Fibroblast of lung (primary cell): ENCODE measurements at regions not wholly inside any gene's neighbourhood (a gene's known extent, or its start where the extent isn't known, plus 50 kb on each side); places are given as distances from the start of the nearest gene placed in this dataset.

Experiments
- DNase-seq, 2 donors: peaks; one replicate each; pipeline versions ENCODE4 v3.0.0 to v3.0.0-alpha.2; 2010; ENCODE audit warnings: low read depth in 2 of 2
- H2AFZ ChIP-seq: 2 replicates; pipeline ENCODE4 v1.5.1; 2012; ENCODE audit warnings: low read length, control low read depth, inconsistent platforms
- H3K27ac ChIP-seq: 2 replicates; pipeline ENCODE4 v1.5.1; 2011; ENCODE audit warnings: low read length, control low read depth; ENCODE audit not compliant: insufficient read depth
- H3K27me3 ChIP-seq: 2 replicates; pipeline ENCODE4 v1.5.1; 2011; ENCODE audit warnings: mild to moderate bottlenecking, low read length; ENCODE audit not compliant: control insufficient read depth, insufficient read depth
- H3K36me3 ChIP-seq: 2 replicates; pipeline ENCODE4 v1.5.1; 2011; ENCODE audit warnings: low read length; ENCODE audit not compliant: control insufficient read depth, insufficient read depth
- H3K4me1 ChIP-seq: 2 replicates; pipeline ENCODE4 v1.5.1; 2011; ENCODE audit warnings: low read length; ENCODE audit not compliant: control insufficient read depth, insufficient read depth; ENCODE audit errors: extremely low read depth
- H3K4me2 ChIP-seq: 2 replicates; pipeline ENCODE4 v1.5.1; 2011; ENCODE audit warnings: low read length, control low read depth; ENCODE audit not compliant: insufficient read depth; ENCODE audit errors: extremely low read depth
- H3K4me3 ChIP-seq, 4 experiments: fragments of 200-600 bp in 1 of 4; sonication (generic) in 1 of 4; replicated peaks in 1 of 4; 2 replicates each; pipeline ENCODE4 v1.5.1; 2011 to 2016; ENCODE audit warnings: low read length in 4 of 4, low read depth in 3 of 4, mild to moderate bottlenecking in 3 of 4, control low read depth in 2 of 4, inconsistent platforms in 1 of 4, mixed read lengths in 1 of 4; ENCODE audit not compliant: insufficient read depth in 1 of 4; ENCODE audit errors: control extremely low read depth in 1 of 4
- H3K79me2 ChIP-seq: 2 replicates; pipeline ENCODE4 v1.5.1; 2012; ENCODE audit warnings: mild to moderate bottlenecking, low read length, inconsistent platforms; ENCODE audit not compliant: control insufficient read depth, insufficient read depth
- H3K9ac ChIP-seq: 2 replicates; pipeline ENCODE4 v1.5.1; 2011; ENCODE audit warnings: mild to moderate bottlenecking, low read length, control low read depth; ENCODE audit not compliant: insufficient read depth
- H3K9me3 ChIP-seq: 2 replicates; pipeline ENCODE4 v1.5.1; 2012; ENCODE audit warnings: low read depth, low read length; ENCODE audit not compliant: control insufficient read depth, insufficient read depth
- H4K20me1 ChIP-seq: 2 replicates; pipeline ENCODE4 v1.5.1; 2011; ENCODE audit warnings: low read length; ENCODE audit not compliant: control insufficient read depth, insufficient read depth; ENCODE audit errors: extremely low read depth
- CTCF ChIP-seq, 2 donors: IDR thresholded peaks in 1 of 2; conservative IDR thresholded peaks in 1 of 2; 1 replicate in 1 of 2; 2 replicates in 1 of 2; pipeline ENCODE4 v1.5.1; 2011 to 2012; ENCODE audit warnings: low read length in 2 of 2, control low read depth in 1 of 2, inconsistent platforms in 1 of 2, low read depth in 1 of 2, mild to moderate bottlenecking in 1 of 2
- EZH2 ChIP-seq: IDR thresholded peaks from 2 replicates; pipeline ENCODE4 v1.5.1; 2012; ENCODE audit warnings: low read length, control low read depth, mild to moderate bottlenecking; ENCODE audit errors: missing control alignments

DNA sequence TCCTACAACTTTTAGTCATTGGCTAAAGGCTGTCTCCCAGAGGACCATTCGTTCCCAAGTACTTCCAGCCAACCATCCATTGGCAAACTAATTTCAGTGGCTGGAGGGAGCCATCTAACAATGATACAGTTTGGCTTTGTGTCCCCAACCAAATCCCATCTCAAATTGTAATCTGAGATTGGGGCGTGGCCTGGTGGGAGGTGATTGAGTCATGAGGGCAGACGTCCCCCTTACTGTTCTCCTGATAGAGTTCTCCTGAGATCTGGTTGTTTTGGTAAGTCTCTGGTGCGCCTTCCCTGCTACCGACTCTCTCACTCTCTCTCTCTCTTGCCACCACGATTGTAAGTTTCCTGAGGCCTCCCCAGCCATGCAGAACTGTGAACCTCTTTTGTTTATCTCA, 99.7 kb upstream of the FUT8 start:
- no peak overlapping the region for H3K4me3 ChIP-seq
- no peak overlapping the region for H3K27ac ChIP-seq
- H4K20me1 ChIP-seq: no peaks in the 10 kb centered on the region
- no peaks in the 10 kb centered on the region for H3K79me2 ChIP-seq
- TF ChIP-seq EZH2 (no peak), CTCF (conservative IDR thresholded peaks at IDR 0.05 in 1 of 2, IDR thresholded peaks at IDR 0.05 in 1 of 2; ENCODE audit: low read depth in 1 of 2, low read length in 2 of 2) (no peak)
- H3K9ac ChIP-seq: no peak overlapping the region
- H3K9me3 ChIP-seq: no peaks in the 10 kb centered on the region
- H3K27me3 ChIP-seq: no peaks in the 10 kb centered on the region
- no peaks in the 10 kb centered on the region for H3K36me3 ChIP-seq
- no peak overlapping the region for H3K4me2 ChIP-seq
- H3K4me1 ChIP-seq: no peaks in the 10 kb centered on the region
- H2AFZ ChIP-seq: no peak overlapping the region
- DNase-seq: no peak

DNA sequence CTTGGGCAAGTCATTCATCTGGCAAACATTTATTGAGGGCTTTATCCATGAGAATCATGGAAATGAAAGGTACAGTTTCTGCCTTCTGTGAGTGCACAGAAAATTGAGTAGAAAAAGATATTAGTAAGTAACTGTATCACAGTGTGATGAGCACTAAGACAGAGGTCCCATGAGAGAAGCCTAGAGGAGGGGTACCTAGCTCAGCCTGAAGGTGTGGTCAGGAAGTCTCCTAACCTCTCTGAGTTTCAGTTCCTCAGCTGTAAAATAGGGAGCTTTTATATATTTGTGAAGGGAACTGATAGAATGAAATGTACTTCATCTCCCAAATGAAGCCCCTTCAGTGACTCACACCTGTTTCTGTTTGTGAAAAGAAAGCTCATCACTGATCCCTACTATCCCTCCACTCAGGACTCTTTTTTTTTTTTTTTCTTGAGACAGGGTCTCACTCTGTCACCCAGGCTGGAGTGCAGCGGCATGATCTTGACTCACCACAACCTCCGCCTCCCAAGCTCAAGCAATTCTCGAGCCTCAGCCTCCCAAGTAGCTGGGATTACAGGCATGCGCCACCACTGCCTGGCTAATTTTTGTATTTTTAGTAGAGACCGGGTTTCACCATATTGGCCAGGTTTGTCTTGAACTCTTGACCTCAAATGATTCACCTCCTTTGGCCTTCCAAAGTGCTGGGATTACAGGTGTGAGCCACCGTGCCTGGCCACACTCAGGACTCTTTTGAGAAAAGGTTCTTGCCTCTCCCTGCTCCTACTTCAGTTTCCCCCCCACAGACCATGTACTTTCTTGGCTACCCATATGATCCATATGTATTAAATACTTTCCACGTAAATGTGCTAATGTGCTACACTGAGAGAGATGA, 93.7 kb upstream of the FUT8 start:
- TF ChIP-seq EZH2 (no peak), CTCF (conservative IDR thresholded peaks at IDR 0.05 in 1 of 2, IDR thresholded peaks at IDR 0.05 in 1 of 2; ENCODE audit: low read depth in 1 of 2, low read length in 2 of 2) (no peak)
- H3K4me1 ChIP-seq: no peaks in the 10 kb centered on the region
- H3K4me3 ChIP-seq: no peak overlapping the region
- H2AFZ ChIP-seq: no peak overlapping the region
- H3K27me3 ChIP-seq: no peaks in the 10 kb centered on the region
- H3K27ac ChIP-seq: no peak overlapping the region
- DNase-seq: no peak
- H3K79me2 ChIP-seq: no peaks in the 10 kb centered on the region
- no peaks in the 10 kb centered on the region for H3K9me3 ChIP-seq
- H4K20me1 ChIP-seq: no peaks in the 10 kb centered on the region
- H3K36me3 ChIP-seq: no peaks in the 10 kb centered on the region
- H3K9ac ChIP-seq: no peak overlapping the region
- no peak overlapping the region for H3K4me2 ChIP-seq

- no peaks in the 10 kb centered on the region for H4K20me1 ChIP-seq
- no peak for TF ChIP-seq CTCF (conservative IDR thresholded peaks at IDR 0.05 in 1 of 2, IDR thresholded peaks at IDR 0.05 in 1 of 2; ENCODE audit: low read depth in 1 of 2, low read length in 2 of 2)
- TF ChIP-seq EZH2: no peak
- no peaks in the 10 kb centered on the region for H3K79me2 ChIP-seq
- no peak for DNase-seq
- no peak overlapping the region for H3K9ac ChIP-seq
- H3K27ac ChIP-seq: no peak overlapping the region
- H2AFZ ChIP-seq: no peak overlapping the region
- H3K4me1 ChIP-seq: no peaks in the 10 kb centered on the region
- H3K36me3 ChIP-seq: no peaks in the 10 kb centered on the region
- H3K27me3 ChIP-seq: no peaks in the 10 kb centered on the region
- H3K4me3 ChIP-seq: no peak overlapping the region
- H3K4me2 ChIP-seq: no peak overlapping the region
- H3K9me3 ChIP-seq: no peaks in the 10 kb centered on the region
Measured at GRCh38 chr14:65320661-65321308, 91.7 kb upstream of the FUT8 start.
